ENCODE measurements at regions not wholly inside any gene's neighbourhood (a gene's known extent, or its start where the extent isn't known, plus 50 kb on each side); places are given as distances from the start of the nearest gene placed in this dataset.
A peak's percentile ranks its signal among the peaks of the same experiment; 100 is the strongest.

DNA sequence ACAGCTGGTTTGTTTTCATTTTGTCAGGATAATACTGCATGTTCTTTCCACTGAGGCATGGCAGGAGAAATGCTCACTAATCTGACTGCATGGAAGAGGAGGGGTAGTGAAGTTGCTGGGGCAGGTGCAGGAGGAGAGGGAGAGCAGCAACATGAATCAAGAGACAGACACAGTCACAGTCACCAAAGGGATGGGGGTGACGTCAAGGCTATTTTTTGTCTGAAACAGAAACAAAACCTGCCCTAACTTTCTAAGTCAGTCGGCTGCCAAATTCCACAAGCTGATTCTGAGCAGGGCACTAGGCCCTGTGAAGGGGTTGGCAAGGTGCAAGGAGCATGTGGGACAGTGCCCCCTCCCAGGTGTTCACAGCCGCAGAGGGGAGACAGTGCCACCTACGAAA is 186.6 kb upstream of the NSMCE3 start:
- DNase-seq (ENCODE audit: low read depth in 2 of 2) = no peak

- no peak for DNase-seq (ENCODE audit: low read depth in 2 of 2)
These were observed 185.9 kb upstream of the NSMCE3 start for GRCh38 chr15:29455530-29455929.

- DNase-seq (ENCODE audit: low read depth in 2 of 2) = no peak
These were observed 185.4 kb upstream of the NSMCE3 start for GRCh38 chr15:29455055-29455454.

GRCh38 chr15:29454506-29454905 is 184.9 kb upstream of the NSMCE3 start:
- no peak for DNase-seq (ENCODE audit: low read depth in 2 of 2)

DNA sequence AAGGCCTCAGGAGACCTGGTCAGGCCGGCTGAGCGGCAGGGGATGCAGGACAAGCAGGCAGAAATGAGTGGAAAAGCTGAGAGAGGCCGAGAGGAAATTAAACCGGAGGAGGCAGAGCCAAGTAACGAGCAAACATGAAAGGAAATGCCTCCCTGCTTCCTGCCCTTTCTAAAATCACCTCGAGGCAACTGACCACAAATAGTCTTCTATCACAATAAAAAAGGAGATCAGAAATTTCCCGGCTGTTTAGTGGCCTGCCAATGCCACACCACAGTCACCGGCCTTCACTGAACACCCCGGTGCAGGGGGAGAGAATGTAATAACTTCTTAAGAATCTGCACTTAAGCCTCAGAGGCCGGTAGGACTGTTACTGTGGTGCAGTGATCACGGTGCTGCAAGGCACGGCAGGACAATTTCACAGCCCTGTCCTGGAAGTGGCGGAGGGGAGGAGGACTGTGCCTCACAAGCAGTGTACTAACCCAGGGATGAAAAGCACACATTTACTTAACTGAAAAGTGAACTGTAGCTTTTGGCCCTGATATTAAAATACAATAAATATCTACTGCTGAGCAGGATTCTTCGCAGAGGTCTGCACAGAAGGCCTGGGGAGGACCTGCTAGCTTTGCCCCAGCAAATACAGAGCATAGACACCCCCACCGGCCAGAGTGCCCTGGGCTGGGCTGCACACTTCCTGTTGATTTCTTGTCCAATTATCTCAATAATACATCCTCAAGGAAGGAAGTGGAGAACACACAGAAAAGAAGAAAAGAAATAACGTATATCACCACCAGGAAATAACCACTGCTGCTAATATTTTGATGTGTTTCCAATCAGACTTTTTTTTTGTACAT is 183.5 kb upstream of the NSMCE3 start:
- DNase-seq (ENCODE audit: low read depth in 2 of 2) = no peak

- peak in 1 of 2 donors; percentile 24 for DNase-seq (ENCODE audit: low read depth in 2 of 2)
These were observed 181.7 kb upstream of the NSMCE3 start for GRCh38 chr15:29451201-29451781.

DNA sequence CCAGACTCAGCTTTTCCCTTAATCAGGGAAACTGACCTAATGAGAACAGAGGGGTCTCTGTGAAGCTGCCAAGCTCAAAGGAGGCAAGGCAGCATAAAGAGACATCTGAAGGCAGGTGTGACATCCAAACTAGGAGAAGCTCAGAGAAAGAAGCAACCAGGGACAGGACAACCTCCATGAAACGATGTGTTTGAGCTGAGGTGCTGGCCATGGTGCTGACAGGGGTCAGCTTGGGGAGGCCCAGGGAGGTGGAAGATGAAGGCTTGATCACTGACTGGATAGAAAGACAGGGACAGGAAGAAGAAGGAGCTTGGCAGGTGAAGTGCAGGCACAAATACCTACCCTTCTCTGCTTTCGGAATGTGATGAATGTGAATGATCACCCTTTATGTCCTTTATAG is 179.5 kb upstream of the NSMCE3 start:
- peak in 1 of 2 donors; percentile 14 for DNase-seq (ENCODE audit: low read depth in 2 of 2)

DNA sequence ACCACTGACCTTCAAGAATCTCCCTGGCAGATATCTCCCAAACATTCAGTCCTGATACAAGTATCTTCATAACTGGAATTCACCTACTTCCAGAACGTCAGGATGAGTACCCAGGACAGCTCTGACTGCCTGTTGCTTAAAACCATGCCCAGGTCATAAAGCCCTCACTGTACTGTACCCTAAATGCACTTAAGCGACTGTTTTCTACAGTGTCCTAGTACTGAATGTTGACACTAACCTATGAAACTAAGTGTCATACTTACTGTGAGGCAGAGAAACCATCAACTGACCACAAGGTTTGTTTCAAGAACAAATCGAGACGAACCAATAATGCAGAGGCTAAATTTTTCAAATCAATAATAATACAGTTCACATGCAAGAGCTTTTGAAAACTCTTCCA is 178.7 kb upstream of the NSMCE3 start:
- no peak for DNase-seq (ENCODE audit: low read depth in 2 of 2)

DNA sequence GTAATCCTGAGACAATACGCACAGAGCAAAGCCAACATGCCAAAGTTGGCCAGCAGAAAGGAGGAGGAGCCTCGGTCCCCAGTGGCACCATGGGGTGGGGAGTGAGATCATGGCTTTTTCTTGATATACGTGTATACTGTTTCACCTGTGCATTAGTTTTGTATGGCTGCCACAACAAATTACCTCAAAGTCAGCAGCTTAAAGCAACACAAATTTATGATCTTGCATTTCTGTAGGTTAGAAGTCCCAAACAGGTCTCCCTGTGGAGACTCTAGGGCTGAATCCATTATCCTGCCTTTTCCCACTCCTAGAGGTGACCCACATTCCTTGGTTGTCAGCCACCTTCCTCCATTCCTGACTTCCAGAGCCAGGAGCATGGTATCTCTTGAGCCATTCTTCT is 176.9 kb upstream of the NSMCE3 start:
- DNase-seq (ENCODE audit: low read depth in 2 of 2) = no peak

- DNase-seq (ENCODE audit: low read depth in 2 of 2) = no peak
These were observed 172.9 kb upstream of the NSMCE3 start for GRCh38 chr15:29442532-29442931.

DNA sequence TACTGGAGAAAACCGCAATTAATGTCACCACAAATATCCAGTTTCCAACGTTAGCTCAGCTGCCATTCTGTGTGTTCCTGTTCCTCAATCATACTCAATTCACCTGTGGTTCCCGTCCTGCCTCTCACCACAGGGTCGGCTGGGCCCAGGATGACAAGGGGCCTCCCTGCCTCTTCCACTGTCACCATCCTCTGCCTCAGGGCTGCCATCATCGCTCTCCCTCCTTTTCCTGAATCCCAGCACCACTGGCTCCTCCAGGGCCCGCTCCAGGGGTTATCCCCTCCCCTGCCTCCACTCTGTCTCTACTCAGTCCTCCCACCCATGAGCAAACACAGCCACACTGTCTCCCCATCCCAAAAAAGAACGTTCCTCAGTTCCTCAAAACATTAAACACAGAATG is 170.9 kb upstream of the NSMCE3 start:
- no peak for DNase-seq (ENCODE audit: low read depth in 2 of 2)

- DNase-seq (ENCODE audit: low read depth in 2 of 2) = no peak
These were observed 169.1 kb upstream of the NSMCE3 start for GRCh38 chr15:29438703-29439055.

GRCh38 chr15:29437888-29438702 is 168.5 kb upstream of the NSMCE3 start:
- no peak for DNase-seq (ENCODE audit: low read depth in 2 of 2)

DNA sequence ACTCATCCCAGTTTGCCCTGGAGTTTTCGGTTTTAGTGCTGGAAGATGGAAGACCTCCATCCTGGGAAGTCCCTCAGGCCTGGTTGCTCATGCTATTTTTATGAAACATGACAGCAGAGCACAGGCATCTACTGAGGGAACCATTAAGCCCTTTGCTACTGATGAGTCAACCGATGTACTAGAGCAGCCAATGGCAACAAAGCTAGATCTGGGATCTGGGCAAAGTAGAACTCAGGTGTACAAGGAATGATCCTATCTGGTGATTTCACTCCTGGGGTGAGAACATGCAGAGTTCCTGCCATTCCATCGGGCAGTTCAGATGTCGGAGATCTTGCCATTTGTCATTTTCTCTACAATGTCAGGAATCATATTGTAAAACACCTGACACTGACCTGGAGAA is 166.2 kb upstream of the NSMCE3 start:
- no peak for DNase-seq (ENCODE audit: low read depth in 2 of 2)

DNA sequence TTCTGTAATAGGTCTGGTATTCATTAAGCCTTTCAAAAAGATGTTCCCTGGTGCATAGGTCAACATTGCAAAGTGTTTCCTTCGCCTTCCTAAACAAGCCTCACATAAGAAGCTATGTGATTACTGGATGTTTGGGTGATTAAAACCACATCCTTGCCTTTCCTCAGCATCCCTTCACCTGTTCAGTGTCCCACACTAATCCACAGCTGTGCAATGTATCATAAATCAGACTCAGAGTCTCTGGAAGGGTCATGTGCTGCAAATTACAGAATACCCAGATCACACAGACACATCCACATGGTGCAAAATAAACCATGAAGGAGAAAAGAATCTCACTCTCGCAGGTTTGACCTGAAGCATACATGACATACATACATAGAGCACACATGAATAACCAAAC is 164.7 kb upstream of the NSMCE3 start:
- no peak for DNase-seq (ENCODE audit: low read depth in 2 of 2)

DNA sequence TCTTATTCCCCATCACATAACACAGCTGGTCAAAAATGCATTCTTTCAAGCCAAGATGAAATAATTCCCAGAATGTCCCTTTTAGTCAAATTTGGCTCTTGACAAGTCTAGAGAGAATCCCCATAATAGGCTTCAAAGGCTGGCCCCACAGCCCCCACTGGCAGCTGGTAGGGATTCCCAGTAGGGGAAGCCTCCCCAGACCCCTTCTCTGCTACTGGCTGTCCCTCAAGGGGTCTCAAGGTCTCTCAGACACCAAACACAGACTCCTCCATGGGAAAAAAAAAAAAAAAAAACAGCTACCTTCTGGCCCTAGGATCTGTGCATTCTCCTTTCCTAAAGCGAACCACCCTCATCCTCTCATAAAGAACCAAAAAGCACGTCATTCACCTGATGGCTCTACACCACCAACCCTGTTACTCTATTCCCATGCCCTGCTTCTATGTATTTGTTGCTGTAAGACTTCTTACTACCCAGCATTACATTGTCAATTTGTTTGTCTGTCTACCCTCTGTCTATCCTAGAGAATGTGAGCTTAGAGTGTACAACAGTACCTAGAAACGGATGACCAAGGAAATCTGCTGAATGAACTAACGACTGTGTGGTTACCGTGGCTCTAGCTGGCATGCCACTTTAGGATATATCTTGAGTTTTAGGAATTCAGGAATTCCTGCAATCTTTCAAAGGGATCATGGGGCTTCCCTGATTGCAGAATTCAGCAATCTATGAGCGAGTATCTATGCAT is 164.1 kb upstream of the NSMCE3 start:
- DNase-seq (ENCODE audit: low read depth in 2 of 2) = no peak

DNA sequence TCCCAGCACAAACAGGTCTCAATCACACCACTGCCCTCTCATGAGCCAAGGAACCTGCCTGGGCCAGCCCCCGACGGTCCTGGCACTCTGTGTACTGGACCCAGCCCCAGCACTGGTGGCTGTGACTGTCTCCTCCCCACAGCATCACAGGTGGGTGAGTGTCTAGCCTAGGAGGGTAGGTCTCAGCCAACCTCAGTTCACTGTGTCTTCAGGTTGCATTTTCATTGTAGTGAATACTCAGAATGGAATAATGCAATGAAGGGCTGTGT is 163.4 kb upstream of the NSMCE3 start:
- DNase-seq (ENCODE audit: low read depth in 2 of 2) = no peak

DNA sequence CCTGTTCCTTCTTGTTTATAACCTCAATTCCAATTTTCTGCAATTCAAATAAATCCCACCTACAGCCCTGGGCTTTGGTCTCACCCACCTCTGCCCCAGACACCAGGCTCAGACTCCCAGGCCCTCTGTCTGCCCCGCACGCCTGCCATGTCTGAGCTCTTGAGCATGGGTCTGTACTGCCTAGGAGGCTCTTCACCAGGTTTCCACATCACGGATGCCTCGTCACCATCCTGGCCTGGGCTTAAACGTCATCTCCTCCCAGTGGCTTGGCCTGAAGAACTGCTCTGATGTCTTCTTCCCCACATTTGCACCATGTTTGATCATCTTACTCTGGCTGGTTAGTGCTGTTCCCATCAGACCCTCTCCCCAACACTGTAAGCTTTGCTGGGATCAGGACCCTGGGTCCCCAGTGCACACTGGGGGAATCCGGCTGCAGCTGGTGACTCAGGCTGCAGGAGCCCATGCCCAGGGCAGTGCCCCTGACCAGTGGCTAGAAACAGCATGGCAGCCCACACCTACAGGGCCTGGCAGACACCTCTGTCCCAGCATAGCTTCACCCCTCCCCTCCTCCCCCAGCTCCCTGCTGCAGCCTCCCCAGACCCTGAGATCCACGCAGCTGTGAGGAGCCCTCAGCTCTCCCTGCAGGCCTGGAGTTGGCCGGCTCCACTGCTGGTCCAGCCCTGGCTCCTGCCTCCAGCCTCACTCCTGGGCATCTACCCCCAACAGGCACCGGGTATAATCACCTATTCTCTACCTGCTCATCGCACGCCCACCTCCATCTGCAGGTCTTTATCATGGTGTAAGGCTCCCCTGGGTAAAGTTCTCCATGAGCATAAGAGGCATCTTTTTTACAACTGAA is 162.8 kb upstream of the NSMCE3 start:
- DNase-seq (ENCODE audit: low read depth in 2 of 2) = no peak

DNA sequence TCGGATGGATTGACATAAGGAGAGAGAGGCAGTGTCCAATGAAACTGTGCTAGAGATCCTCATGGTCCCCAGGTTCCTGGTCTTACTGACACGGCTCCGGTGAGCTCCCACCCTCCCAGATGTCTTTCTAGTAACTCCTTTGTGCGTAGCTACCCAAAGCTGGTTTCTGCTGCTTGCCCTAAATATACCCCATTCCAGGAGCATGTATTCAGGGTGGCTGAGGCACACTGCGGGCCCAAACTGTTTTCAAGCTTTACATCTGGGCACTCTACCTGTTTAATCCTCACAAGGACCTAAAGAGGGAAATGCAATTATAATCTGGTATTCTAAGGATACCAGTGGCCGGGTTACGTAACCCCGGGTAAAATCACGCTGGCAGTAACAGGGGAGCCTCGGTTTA is 161.2 kb upstream of the NSMCE3 start:
- no peak for DNase-seq (ENCODE audit: low read depth in 2 of 2)

GRCh38 chr15:29430124-29430523 is 160.5 kb upstream of the NSMCE3 start:
- DNase-seq (ENCODE audit: low read depth in 2 of 2) = no peak

DNA sequence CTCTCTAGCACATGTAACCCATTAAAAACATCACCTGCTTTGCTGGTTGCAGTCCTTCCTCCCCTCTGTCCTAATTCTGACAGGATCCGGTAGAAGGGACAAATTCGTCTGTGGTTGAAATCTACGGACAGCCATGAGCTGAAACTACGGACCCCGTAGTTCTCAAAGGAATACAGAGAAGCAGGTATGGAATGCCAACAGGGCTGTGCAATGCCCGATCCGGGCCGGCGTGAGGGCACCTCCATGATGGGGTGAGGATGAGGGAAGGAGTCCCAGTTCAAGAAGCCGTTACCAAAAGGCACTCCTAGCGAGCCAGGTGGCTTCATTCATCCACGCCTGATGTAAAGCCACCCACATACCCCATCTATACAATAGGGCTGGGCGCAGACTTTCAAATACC is 160.0 kb upstream of the NSMCE3 start:
- no peak for DNase-seq (ENCODE audit: low read depth in 2 of 2)

Data from lung microvascular endothelial cell (primary cell).